Natural killer cell (primary cell): ENCODE measurements at regions not wholly inside any gene's neighbourhood (a gene's known extent, or its start where the extent isn't known, plus 50 kb on each side); places are given as distances from the start of the nearest gene placed in this dataset.

Experiments
- ATAC-seq, 3 donors: fragments of 150-1000 bp in 2 of 3; fragments of 200-7000 bp in 1 of 3; cut with Tn5 transposase; 1 replicate in 1 of 3; 2 replicates in 2 of 3; pipeline ENCODE4 v1.10.0; 2021; ENCODE audit warnings: mild to moderate bottlenecking in 2 of 3, moderate library complexity in 2 of 3
- DNase-seq, 2 donors: peaks; one replicate each; pipeline versions ENCODE4 v3.0.0 to v3.0.0-alpha.2; 2013 to 2021; ENCODE audit warnings: mixed read lengths in 1 of 2
- H3K27ac ChIP-seq: one replicate; pipeline ENCODE4 v1.5.1; 2013; ENCODE audit warnings: mild to moderate bottlenecking, low read length
- H3K27me3 ChIP-seq: one replicate; pipeline ENCODE4 v1.6.1; 2013; ENCODE audit warnings: low read length; ENCODE audit not compliant: control insufficient read depth, insufficient read depth
- H3K36me3 ChIP-seq: one replicate; pipeline ENCODE4 v1.6.1; 2013; ENCODE audit warnings: low read length; ENCODE audit not compliant: control insufficient read depth, insufficient read depth
- H3K4me1 ChIP-seq: one replicate; pipeline ENCODE4 v1.6.1; 2013; ENCODE audit warnings: low read length; ENCODE audit not compliant: control insufficient read depth, insufficient read depth
- H3K4me3 ChIP-seq: one replicate; pipeline ENCODE4 v1.5.1; 2013; ENCODE audit warnings: low read length
- H3K9me3 ChIP-seq: one replicate; pipeline ENCODE4 v1.6.1; 2013; ENCODE audit warnings: low read length; ENCODE audit not compliant: control insufficient read depth, insufficient read depth
- H3K27ac Mint-ChIP-seq, 2 donors: one replicate each; pipeline ENCODE4 v1.8.0; 2022; ENCODE audit warnings: mild to moderate bottlenecking in 2 of 2, mixed read lengths in 2 of 2, moderate library complexity in 1 of 2
- H3K27me3 Mint-ChIP-seq, 2 donors: one replicate each; pipeline ENCODE4 v1.8.0; 2022; ENCODE audit warnings: low read depth in 2 of 2, mixed read lengths in 2 of 2
- H3K36me3 Mint-ChIP-seq: one replicate; pipeline ENCODE4 v1.8.0; 2022; ENCODE audit warnings: mixed read lengths
- H3K4me1 Mint-ChIP-seq, 2 donors: one replicate each; pipeline ENCODE4 v1.8.0; 2022; ENCODE audit warnings: mixed read lengths in 2 of 2
- H3K4me3 Mint-ChIP-seq: one replicate; pipeline ENCODE4 v1.8.0; 2022; ENCODE audit warnings: mild to moderate bottlenecking, moderate library complexity, mixed read lengths
- H3K9me3 Mint-ChIP-seq, 2 donors: one replicate each; pipeline ENCODE4 v1.8.0; 2022; ENCODE audit warnings: mixed read lengths in 2 of 2
- WGBS: methylation state at CpG from one replicate; pipeline ENCODE4 v1.1.7; 2013; ENCODE audit warnings: missing lambda C conversion rate; ENCODE audit not compliant: insufficient coverage; 5-methylcytosine and 5-hydroxymethylcytosine counted together
- intact Hi-C: fragments of 100-400 bp; cut with micrococcal nuclease; formaldehyde crosslinking; loops from one replicate; pipeline ENCODE4 v1.14.2; 2022
- TF ChIP-seq, protein P1 (sequence below): fragments of 200-600 bp; IDR thresholded peaks from one replicate; pipeline ENCODE4 v1.8.0; 2022; ENCODE audit warnings: antibody characterized with exemption

DNA sequence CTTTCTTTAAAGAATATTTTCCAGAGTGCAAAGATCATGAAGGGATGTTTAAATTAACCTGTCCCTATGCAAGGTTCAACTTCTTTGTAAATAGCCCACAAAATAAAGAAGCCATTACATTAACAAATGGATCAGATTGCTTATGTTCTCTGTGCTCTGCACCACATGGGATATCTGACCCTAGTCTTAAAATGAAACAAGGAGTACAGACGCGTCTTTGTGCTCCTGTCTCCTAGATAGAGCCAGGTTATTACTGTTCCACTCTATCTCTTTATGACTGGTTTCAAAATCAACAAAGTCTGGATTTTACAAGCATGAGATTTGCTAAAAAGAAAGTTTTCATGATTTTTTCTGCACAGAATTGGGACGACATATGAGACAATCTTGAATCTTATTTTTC is 339.4 kb downstream of the KLF12 start:
- no peak for DNase-seq
- intact Hi-C loops = no loop called here
- H3K27ac ChIP-seq = no peak overlapping the region
- no peak overlapping the region for H3K4me3 Mint-ChIP-seq
- H3K4me1 Mint-ChIP-seq = peaks cover 40 to 47% of the 10 kb centered on the region in 2 donors
- no peaks in the 10 kb centered on the region for H3K4me1 ChIP-seq
- no peaks in the 10 kb centered on the region for H3K27me3 Mint-ChIP-seq
- H3K27me3 ChIP-seq = no peaks in the 10 kb centered on the region
- WGBS = 95% methylated on average over 3 of the region's 3 CpGs
- no peaks in the 10 kb centered on the region for H3K9me3 Mint-ChIP-seq
- H3K27ac Mint-ChIP-seq = peak overlapping the region in 1 of 2 donors; percentile 50
- no peak for ATAC-seq
- TF ChIP-seq, protein P1, sequence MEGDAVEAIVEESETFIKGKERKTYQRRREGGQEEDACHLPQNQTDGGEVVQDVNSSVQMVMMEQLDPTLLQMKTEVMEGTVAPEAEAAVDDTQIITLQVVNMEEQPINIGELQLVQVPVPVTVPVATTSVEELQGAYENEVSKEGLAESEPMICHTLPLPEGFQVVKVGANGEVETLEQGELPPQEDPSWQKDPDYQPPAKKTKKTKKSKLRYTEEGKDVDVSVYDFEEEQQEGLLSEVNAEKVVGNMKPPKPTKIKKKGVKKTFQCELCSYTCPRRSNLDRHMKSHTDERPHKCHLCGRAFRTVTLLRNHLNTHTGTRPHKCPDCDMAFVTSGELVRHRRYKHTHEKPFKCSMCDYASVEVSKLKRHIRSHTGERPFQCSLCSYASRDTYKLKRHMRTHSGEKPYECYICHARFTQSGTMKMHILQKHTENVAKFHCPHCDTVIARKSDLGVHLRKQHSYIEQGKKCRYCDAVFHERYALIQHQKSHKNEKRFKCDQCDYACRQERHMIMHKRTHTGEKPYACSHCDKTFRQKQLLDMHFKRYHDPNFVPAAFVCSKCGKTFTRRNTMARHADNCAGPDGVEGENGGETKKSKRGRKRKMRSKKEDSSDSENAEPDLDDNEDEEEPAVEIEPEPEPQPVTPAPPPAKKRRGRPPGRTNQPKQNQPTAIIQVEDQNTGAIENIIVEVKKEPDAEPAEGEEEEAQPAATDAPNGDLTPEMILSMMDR = no peak
- H3K4me3 ChIP-seq = no peak overlapping the region
- no peaks in the 10 kb centered on the region for H3K9me3 ChIP-seq
- no peaks in the 10 kb centered on the region for H3K36me3 Mint-ChIP-seq
- H3K36me3 ChIP-seq = peaks cover 5% of the 10 kb centered on the region

DNA sequence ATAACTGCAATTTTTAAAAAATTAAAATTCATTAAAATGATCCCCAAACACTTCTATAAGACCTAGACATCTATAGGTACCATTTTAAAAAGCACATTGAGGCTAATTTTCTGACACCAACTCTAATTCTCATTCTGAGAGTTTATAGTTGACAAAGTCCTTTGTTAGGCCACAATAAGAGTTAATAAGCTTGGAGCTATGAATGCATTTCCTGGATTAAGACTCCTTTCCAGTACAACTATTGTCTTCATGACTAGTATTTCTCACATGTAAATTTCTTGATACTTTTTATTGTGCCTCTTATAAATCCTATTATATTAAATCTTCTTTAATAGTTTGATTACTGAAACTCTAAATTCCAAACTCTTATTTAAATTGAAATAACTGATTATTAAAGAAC is 340.8 kb downstream of the KLF12 start:
- H3K4me1 ChIP-seq = no peaks in the 10 kb centered on the region
- Mint-ChIP-seq H3K27ac (no peak overlapping the region), H3K9me3 (no peaks in the 10 kb centered on the region), H3K36me3 (no peaks in the 10 kb centered on the region), H3K27me3 (no peaks in the 10 kb centered on the region), H3K4me1 (peaks cover 39% of the 10 kb centered on the region in 2 donors), H3K4me3 (no peak overlapping the region)
- TF ChIP-seq, protein P1 = no peak
- ATAC-seq (no peak), DNase-seq (no peak)
- H3K27me3 ChIP-seq = no peaks in the 10 kb centered on the region
- H3K36me3 ChIP-seq = peaks cover 2% of the 10 kb centered on the region
- H3K4me3 ChIP-seq = no peak overlapping the region
- intact Hi-C loops = no loop called here
- no peaks in the 10 kb centered on the region for H3K9me3 ChIP-seq
- no peak overlapping the region for H3K27ac ChIP-seq

- Mint-ChIP-seq H3K4me3 (no peak overlapping the region), H3K4me1 (peaks cover 35% of the 10 kb centered on the region in 2 donors), H3K27ac (no peak overlapping the region), H3K9me3 (no peaks in the 10 kb centered on the region), H3K27me3 (no peaks in the 10 kb centered on the region), H3K36me3 (no peaks in the 10 kb centered on the region)
- Histone ChIP-seq H3K9me3 (no peaks in the 10 kb centered on the region), H3K27me3 (no peaks in the 10 kb centered on the region), H3K4me1 (no peaks in the 10 kb centered on the region), H3K4me3 (no peak overlapping the region), H3K36me3 (peaks cover 2% of the 10 kb centered on the region), H3K27ac (no peak overlapping the region)
- TF ChIP-seq, protein P1 = no peak
- intact Hi-C loops = no loop called here
- no peak for DNase-seq
- WGBS = 97% methylated on average over 5 of the region's 5 CpGs
- ATAC-seq = no peak
Observed at GRCh38 chr13:73792796-73793195, 341.4 kb downstream of the KLF12 start.
